Panc1 (cell line): ENCODE measurements at regions not wholly inside any gene's neighbourhood (a gene's known extent, or its start where the extent isn't known, plus 50 kb on each side); places are given as distances from the start of the nearest gene placed in this dataset.

Experiments used
- ATAC-seq: fragments of 200-7000 bp; cut with Tn5 transposase; 2 replicates; pipeline ENCODE4 v1.9.1; 2020; ENCODE audit warnings: mild to moderate bottlenecking, moderate library complexity
- BruUV-seq: library from RNA; stranded (reverse); fragments of 400-500 nt; replicated peaks from 2 replicates; lab custom pipeline; 2021; lab: Mats Ljungman, UMichigan
- CTCF ChIA-PET: fragments of 300-600 bp; sonication (Branson Sonifier 250); formaldehyde crosslinking; loops from one replicate; lab custom pipeline; 2022; ENCODE audit warnings: antibody characterized with exemption; lab: Charles Lee
- POLR2A ChIA-PET: fragments of 300-600 bp; sonication (Branson Sonifier 250); formaldehyde crosslinking; loops from one replicate; lab custom pipeline; 2022; ENCODE audit warnings: antibody characterized with exemption; lab: Charles Lee
- DNase-seq: peaks from one replicate; pipeline ENCODE4 v3.0.0-alpha.2; 2010; ENCODE audit warnings: low read depth, low spot score
- H3K27ac ChIP-seq: 2 replicates; pipeline ENCODE4 v1.5.1; 2011; ENCODE audit warnings: mild to moderate bottlenecking, low read length, inconsistent platforms
- H3K27me3 ChIP-seq: fragments of 200-500 bp; sonication (Bioruptor generic); 2 replicates; pipeline ENCODE4 v1.6.0; 2014; ENCODE audit warnings: low read length, inconsistent platforms; ENCODE audit not compliant: control insufficient read depth, insufficient read depth
- H3K36me3 ChIP-seq: fragments of 200-500 bp; sonication (Bioruptor generic); 2 replicates; pipeline ENCODE4 v1.5.1; 2014; ENCODE audit warnings: inconsistent platforms, mild to moderate bottlenecking, low read length, moderate library complexity; ENCODE audit not compliant: control insufficient read depth, insufficient read depth
- H3K4me1 ChIP-seq: 2 replicates; pipeline ENCODE4 v1.5.1; 2011; ENCODE audit warnings: inconsistent platforms, mild to moderate bottlenecking, low read length, moderate library complexity; ENCODE audit not compliant: control insufficient read depth, insufficient read depth
- H3K4me3 ChIP-seq, 2 experiments: 2 replicates each; pipeline ENCODE4 v1.5.1; 2011 to 2012; ENCODE audit warnings: low read depth in 2 of 2, low read length in 2 of 2, mild to moderate bottlenecking in 2 of 2, inconsistent platforms in 1 of 2, moderate library complexity in 1 of 2
- H3K9me3 ChIP-seq: fragments of 200-500 bp; sonication (Bioruptor generic); 2 replicates; pipeline ENCODE4 v1.5.1; 2014; ENCODE audit warnings: low read depth, mild to moderate bottlenecking, inconsistent platforms, low read length, moderate library complexity; ENCODE audit not compliant: control insufficient read depth, insufficient read depth
- CTCF ChIP-seq: fragments of 450-650 bp; IDR thresholded peaks from 2 replicates; pipeline ENCODE4 v1.5.1; 2017; ENCODE audit warnings: mild to moderate bottlenecking
- POLR2AphosphoS5 ChIP-seq: IDR thresholded peaks from 2 replicates; pipeline ENCODE4 v1.6.1; 2012; ENCODE audit warnings: mild to moderate bottlenecking, low read depth, low read length, moderate library complexity
- REST ChIP-seq, 2 experiments: IDR thresholded peaks; 2 replicates each; pipeline ENCODE4 v1.6.1; 2011 to 2012; ENCODE audit warnings: low read depth in 2 of 2, control low read depth in 1 of 2, low read length in 1 of 2, mild to moderate bottlenecking in 1 of 2, moderate library complexity in 1 of 2; ENCODE audit not compliant: insufficient read depth in 1 of 2
- SIN3A ChIP-seq: IDR thresholded peaks from 2 replicates; pipeline ENCODE4 v1.6.1; 2012; ENCODE audit warnings: low read depth, mild to moderate bottlenecking, low read length, moderate library complexity, borderline replicate concordance; ENCODE audit not compliant: insufficient read depth
- TCF7L2 ChIP-seq: IDR thresholded peaks from 2 replicates; pipeline ENCODE4 v1.6.1; 2011; ENCODE audit warnings: mild to moderate bottlenecking, low read depth, low read length, inconsistent platforms
- in situ Hi-C: cut with HindIII; loops from 2 replicates; pipeline ENCODE4 v1.10.0; 2016; ENCODE audit warnings: low sequenced_read_pairs, low pct_unique_long_range_greater_than_20kb
- intact Hi-C: fragments of 100-400 bp; cut with micrococcal nuclease; formaldehyde crosslinking; loops from one replicate; pipeline ENCODE4 v1.10.0; 2022; ENCODE audit not compliant: unreplicated experiment

GRCh38 chrX:39519566-39520301 is 578.0 kb downstream of the BCOR start:
- H3K27me3 ChIP-seq: no peaks in the 10 kb centered on the region
- ChIA-PET CTCF (no interaction called here), POLR2A (no interaction called here)
- ATAC-seq: no peak
- no peak for DNase-seq
- H3K4me3 ChIP-seq: no peak overlapping the region
- H3K27ac ChIP-seq: no peak overlapping the region
- H3K4me1 ChIP-seq: no peaks in the 10 kb centered on the region
- in situ Hi-C loops (no loop called here), intact Hi-C loops (no loop called here)
- no peaks in the 10 kb centered on the region for H3K9me3 ChIP-seq
- no peaks in the 10 kb centered on the region for H3K36me3 ChIP-seq
- no TSS peak for BruUV-seq
- TF ChIP-seq TCF7L2 (no peak), REST (IDR thresholded peaks at IDR 0.05; ENCODE audit: insufficient read depth in 1 of 2, low read depth in 2 of 2, low read length in 1 of 2) (no peak), POLR2AphosphoS5 (no peak), SIN3A (no peak), CTCF (no peak)

GRCh38 chrX:39525758-39526157 is 572.0 kb downstream of the BCOR start:
- DNase-seq (no peak), ATAC-seq (no peak)
- Histone ChIP-seq H3K4me3 (no peak overlapping the region), H3K36me3 (no peaks in the 10 kb centered on the region), H3K27ac (no peak overlapping the region), H3K4me1 (no peaks in the 10 kb centered on the region), H3K27me3 (no peaks in the 10 kb centered on the region), H3K9me3 (no peaks in the 10 kb centered on the region)
- ChIA-PET POLR2A (no interaction called here), CTCF (no interaction called here)
- TF ChIP-seq CTCF (no peak), POLR2AphosphoS5 (no peak), REST (IDR thresholded peaks at IDR 0.05; ENCODE audit: insufficient read depth in 1 of 2, low read depth in 2 of 2, low read length in 1 of 2) (no peak), SIN3A (no peak), TCF7L2 (no peak)
- in situ Hi-C loops (no loop called here), intact Hi-C loops (no loop called here)
- no TSS peak for BruUV-seq
